ENCODE measurements at regions not wholly inside any gene's neighbourhood (a gene's known extent, or its start where the extent isn't known, plus 50 kb on each side); places are given as distances from the start of the nearest gene placed in this dataset.

DNA sequence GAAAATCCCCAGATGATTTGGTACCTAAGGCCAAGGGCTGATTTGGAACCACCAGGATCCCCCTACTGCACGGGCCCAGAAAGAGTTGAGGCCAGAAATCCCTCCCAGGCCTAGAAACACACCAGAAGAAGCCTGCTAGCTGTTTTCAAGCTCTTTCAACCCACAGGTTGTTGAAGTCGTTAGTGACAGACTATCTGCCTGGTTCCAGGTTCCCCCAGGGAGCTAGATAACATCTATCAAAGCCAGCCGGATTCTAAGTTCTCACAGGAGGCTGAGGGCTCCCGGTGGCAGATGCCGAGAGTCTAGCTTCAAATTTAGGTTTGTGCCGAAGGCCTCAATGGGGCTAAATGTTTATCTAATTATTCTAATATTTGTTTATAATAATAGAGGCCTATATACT, 132.0 kb upstream of the ATP6AP2 start:
- peaks cover 53% of the 10 kb centered on the region for H3K27me3 ChIP-seq (replicated peaks; ENCODE audit: control insufficient read depth, insufficient read depth, low read length)
- no peak for DNase-seq (ENCODE audit: low read depth)
- H3K4me1 ChIP-seq (ENCODE audit: control insufficient read depth, insufficient read depth, low read length), result no peaks in the 10 kb centered on the region
- H3K4me3 ChIP-seq (ENCODE audit: low read length), result no peak overlapping the region
- H3K9me3 ChIP-seq (ENCODE audit: control insufficient read depth, low read length), result peaks cover 6% of the 10 kb centered on the region
- no peak overlapping the region for H3K9ac ChIP-seq (ENCODE audit: low read length)
- no peaks in the 10 kb centered on the region for H3K36me3 ChIP-seq (ENCODE audit: control insufficient read depth, insufficient read depth, low read length, severe bottlenecking)

DNA sequence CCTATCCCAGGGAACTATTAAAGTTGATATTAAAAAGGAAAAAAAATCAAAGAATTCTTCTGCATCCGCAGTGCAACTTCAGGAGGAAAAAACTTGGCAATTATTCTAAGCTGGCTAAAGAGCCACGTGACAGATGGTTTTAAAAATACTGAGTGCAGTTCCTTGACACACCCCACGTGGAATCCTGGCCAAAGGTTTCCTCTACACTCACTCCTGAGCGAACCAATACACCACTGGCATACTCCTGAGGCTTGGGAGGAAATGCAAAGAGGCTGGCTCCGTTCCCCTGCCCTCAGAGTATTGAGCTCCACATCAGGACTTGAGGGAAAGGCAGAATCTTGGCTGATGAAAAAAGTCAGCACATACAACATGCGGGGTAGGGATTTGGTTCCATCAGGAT, 133.8 kb upstream of the ATP6AP2 start:
- DNase-seq (ENCODE audit: low read depth), result no peak
- H3K27me3 ChIP-seq (replicated peaks; ENCODE audit: control insufficient read depth, insufficient read depth, low read length), result peaks cover 54% of the 10 kb centered on the region
- no peaks in the 10 kb centered on the region for H3K36me3 ChIP-seq (ENCODE audit: control insufficient read depth, insufficient read depth, low read length, severe bottlenecking)

DNA sequence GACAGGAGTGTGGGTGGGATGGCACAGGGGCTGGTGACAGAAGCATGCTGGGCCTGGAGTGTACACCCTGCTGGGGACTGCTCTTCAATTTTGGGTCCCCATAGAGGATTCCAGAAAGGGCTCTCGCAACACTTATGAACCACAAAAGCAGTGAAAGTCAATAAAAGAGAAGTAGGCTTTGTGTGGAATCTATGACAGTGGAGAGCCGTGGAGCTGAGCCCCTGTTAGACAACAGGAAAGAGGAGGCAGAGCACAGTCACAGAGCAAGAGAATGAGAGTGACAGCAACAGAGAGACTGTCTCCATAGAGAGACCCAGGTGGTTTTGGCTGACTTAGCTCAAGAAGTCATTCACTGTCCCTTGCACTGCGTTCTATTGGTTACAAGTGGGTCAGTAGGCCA, 135.1 kb upstream of the ATP6AP2 start:
- DNase-seq (ENCODE audit: low read depth), result no peak
- no peaks in the 10 kb centered on the region for H3K9me3 ChIP-seq (ENCODE audit: control insufficient read depth, low read length)
- no peak overlapping the region for H3K4me3 ChIP-seq (ENCODE audit: low read length)
- H3K27me3 ChIP-seq (replicated peaks; ENCODE audit: control insufficient read depth, insufficient read depth, low read length), result peaks cover 57% of the 10 kb centered on the region
- H3K9ac ChIP-seq (ENCODE audit: low read length), result no peak overlapping the region
- no peaks in the 10 kb centered on the region for H3K4me1 ChIP-seq (ENCODE audit: control insufficient read depth, insufficient read depth, low read length)
- H3K36me3 ChIP-seq (ENCODE audit: control insufficient read depth, insufficient read depth, low read length, severe bottlenecking), result no peaks in the 10 kb centered on the region

More for the DNA sequence above, 133.8 kb upstream of the ATP6AP2 start:
- Histone ChIP-seq H3K4me1 (ENCODE audit: control insufficient read depth, insufficient read depth, low read length) (no peaks in the 10 kb centered on the region), H3K4me3 (ENCODE audit: low read length) (no peak overlapping the region), H3K9me3 (ENCODE audit: control insufficient read depth, low read length) (peaks cover 6% of the 10 kb centered on the region), H3K9ac (ENCODE audit: low read length) (no peak overlapping the region)

DNA sequence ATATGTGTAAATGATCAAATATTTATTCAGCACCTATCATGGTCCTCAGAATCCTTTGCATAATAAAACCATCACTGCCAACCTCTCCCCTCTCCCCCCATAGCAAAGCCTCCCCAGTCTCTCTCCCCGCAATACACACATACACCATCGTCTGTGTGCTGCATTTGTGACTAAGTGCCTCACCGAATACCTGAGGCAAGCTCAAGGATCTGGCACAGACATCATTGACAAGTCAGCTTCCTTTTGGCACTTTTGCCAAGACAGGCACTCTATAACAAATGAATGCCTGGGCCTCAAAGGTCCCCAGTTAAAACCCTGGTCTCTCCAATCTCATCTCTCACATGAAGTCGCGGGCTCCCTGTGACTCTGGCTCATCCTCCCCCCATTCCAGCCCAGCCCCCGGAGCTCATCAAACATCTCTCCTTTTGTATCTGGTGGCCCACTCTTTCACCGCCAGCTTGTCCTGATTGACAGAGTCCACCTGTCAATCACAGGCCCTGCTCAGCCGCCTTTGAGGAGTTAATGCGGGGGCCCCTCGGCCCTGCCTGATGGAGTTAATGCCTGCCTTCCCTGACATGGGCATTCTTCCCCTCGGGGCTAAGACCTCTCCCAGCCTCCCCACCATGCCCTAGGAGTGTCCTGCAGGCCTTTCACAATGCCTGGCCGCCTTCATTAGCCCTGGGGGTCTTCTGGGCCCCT, 135.8 kb upstream of the ATP6AP2 start:
- no peak for DNase-seq (ENCODE audit: low read depth)
- Histone ChIP-seq H3K4me1 (ENCODE audit: control insufficient read depth, insufficient read depth, low read length) (no peaks in the 10 kb centered on the region), H3K9me3 (ENCODE audit: control insufficient read depth, low read length) (no peaks in the 10 kb centered on the region), H3K9ac (ENCODE audit: low read length) (no peak overlapping the region), H3K27me3 (replicated peaks; ENCODE audit: control insufficient read depth, insufficient read depth, low read length) (peaks cover 54% of the 10 kb centered on the region), H3K36me3 (ENCODE audit: control insufficient read depth, insufficient read depth, low read length, severe bottlenecking) (no peaks in the 10 kb centered on the region), H3K4me3 (ENCODE audit: low read length) (no peak overlapping the region)

DNA sequence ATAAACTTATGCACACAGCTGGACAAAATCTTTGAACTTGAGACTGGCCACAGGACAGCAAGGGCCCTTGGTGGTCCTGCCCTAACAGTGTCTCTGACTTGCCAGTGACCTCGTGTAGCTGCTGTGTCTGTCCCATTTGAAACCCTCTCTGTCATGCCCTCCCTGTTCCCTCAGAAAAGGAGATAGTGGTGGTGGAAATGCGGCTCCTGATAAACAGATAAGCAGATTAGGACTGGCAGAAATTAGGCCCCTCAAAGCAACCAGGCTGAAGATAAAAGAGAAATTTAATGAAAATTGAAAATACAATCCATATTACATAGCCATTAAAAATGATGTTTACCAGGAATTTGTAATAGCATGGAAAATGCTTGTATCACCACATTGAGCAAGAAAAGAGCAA, 136.6 kb upstream of the ATP6AP2 start:
- Histone ChIP-seq H3K9me3 (ENCODE audit: control insufficient read depth, low read length) (no peaks in the 10 kb centered on the region), H3K36me3 (ENCODE audit: control insufficient read depth, insufficient read depth, low read length, severe bottlenecking) (no peaks in the 10 kb centered on the region), H3K9ac (ENCODE audit: low read length) (no peak overlapping the region), H3K27me3 (replicated peaks; ENCODE audit: control insufficient read depth, insufficient read depth, low read length) (peaks cover 54% of the 10 kb centered on the region), H3K4me3 (ENCODE audit: low read length) (no peak overlapping the region), H3K4me1 (ENCODE audit: control insufficient read depth, insufficient read depth, low read length) (no peaks in the 10 kb centered on the region)
- DNase-seq (ENCODE audit: low read depth), result no peak

DNA sequence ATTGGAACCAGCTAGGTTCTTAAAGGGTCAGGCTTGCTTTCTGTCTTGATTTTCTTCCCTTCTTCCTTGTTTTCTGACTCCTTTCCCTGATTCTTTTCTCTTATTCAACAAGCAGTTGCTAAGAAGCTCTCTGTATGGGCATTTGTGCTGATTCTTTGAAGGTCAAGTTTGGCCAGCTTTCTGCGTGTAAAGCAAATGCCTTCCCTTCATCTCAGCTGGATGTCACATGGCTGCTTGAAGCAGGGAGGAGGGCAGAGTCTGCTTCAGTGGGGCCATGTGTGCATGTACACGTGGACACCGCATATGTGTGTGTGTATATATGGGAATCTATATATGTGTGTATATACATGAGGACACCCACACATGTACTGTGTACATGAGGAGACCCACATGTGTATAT, 139.9 kb upstream of the ATP6AP2 start:
- peak; percentile 12 for DNase-seq (ENCODE audit: low read depth)
- peaks cover 4% of the 10 kb centered on the region for H3K9me3 ChIP-seq (ENCODE audit: control insufficient read depth, low read length)
- no peaks in the 10 kb centered on the region for H3K36me3 ChIP-seq (ENCODE audit: control insufficient read depth, insufficient read depth, low read length, severe bottlenecking)
- H3K27me3 ChIP-seq (replicated peaks; ENCODE audit: control insufficient read depth, insufficient read depth, low read length), result peaks cover 57% of the 10 kb centered on the region
- H3K4me3 ChIP-seq (ENCODE audit: low read length), result no peak overlapping the region
- H3K9ac ChIP-seq (ENCODE audit: low read length), result no peak overlapping the region
- H3K4me1 ChIP-seq (ENCODE audit: control insufficient read depth, insufficient read depth, low read length), result no peaks in the 10 kb centered on the region

DNA sequence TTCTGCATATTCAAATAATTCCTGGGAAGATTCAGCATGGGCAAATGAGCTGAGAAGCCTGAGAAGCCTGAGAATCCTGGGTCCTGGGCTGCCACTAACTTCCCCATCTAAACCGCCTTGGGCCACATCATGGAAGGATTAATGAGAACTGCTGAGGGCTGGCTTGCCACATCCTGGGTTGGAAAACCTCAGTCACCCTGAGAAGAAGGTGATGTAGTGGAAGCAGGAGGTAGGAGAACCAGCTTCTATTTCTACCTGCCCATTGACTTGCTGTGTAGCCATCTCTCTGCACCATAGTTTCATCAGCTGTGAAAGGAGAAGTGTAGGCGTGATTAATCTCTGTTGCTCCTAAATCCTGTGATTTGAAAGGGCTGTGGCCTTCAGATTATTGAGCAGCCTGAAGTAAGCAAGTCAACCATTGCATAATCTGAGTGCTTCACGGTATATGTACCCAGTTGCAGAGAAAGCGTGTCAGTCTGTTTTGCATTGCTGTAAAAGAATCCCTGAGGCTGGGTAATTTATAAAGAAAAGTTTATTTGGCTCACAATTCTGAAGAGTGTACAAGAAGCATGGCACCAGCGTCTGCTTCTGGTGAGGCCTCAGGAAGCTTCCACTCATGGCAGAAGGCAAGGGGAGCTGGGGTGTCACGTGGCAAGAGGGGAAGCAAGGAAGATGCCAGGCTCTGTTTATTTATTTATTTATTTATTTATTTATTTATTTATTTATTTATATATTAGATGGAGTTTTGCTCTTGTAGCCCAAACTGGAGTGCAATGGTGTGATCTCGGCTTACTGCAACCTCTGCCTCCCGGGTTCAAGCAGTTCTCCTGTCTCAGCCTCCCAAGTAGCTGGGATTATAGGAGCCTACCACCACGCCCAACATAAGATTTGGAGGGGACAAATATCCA, 140.9 kb upstream of the ATP6AP2 start:
- Histone ChIP-seq H3K4me3 (ENCODE audit: low read length) (no peak overlapping the region), H3K27me3 (replicated peaks; ENCODE audit: control insufficient read depth, insufficient read depth, low read length) (peaks cover 54% of the 10 kb centered on the region), H3K36me3 (ENCODE audit: control insufficient read depth, insufficient read depth, low read length, severe bottlenecking) (no peaks in the 10 kb centered on the region), H3K4me1 (ENCODE audit: control insufficient read depth, insufficient read depth, low read length) (peaks cover under 1% of the 10 kb centered on the region), H3K9me3 (ENCODE audit: control insufficient read depth, low read length) (peaks cover 4% of the 10 kb centered on the region), H3K9ac (ENCODE audit: low read length) (no peak overlapping the region)
- DNase-seq (ENCODE audit: low read depth), result no peak

DNA sequence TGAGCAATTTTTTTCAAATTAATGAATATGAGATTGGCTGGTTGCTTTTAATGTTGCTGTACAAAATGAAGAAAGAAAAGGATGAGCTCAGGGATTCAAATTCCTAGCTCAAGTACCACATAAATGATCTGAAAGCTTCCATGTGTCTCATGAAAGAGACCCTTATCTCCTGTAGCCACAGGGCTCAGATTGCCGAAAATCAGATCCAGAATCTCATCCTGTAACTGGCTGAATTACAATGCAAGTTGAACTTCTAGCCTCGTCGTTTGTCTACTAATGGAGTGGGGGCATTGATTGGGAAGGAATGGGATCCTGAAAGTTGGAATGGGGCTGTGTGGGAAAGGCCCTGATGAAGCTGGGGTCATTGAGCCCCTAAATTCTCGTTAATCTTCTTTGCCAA, 143.4 kb upstream of the ATP6AP2 start:
- H3K36me3 ChIP-seq (ENCODE audit: control insufficient read depth, insufficient read depth, low read length, severe bottlenecking), result no peaks in the 10 kb centered on the region
- H3K27me3 ChIP-seq (replicated peaks; ENCODE audit: control insufficient read depth, insufficient read depth, low read length), result peaks cover 44% of the 10 kb centered on the region
- no peak overlapping the region for H3K4me3 ChIP-seq (ENCODE audit: low read length)
- H3K4me1 ChIP-seq (ENCODE audit: control insufficient read depth, insufficient read depth, low read length), result peaks cover 4% of the 10 kb centered on the region
- DNase-seq (ENCODE audit: low read depth), result no peak
- no peak overlapping the region for H3K9ac ChIP-seq (ENCODE audit: low read length)
- H3K9me3 ChIP-seq (ENCODE audit: control insufficient read depth, low read length), result peaks cover 4% of the 10 kb centered on the region

DNA sequence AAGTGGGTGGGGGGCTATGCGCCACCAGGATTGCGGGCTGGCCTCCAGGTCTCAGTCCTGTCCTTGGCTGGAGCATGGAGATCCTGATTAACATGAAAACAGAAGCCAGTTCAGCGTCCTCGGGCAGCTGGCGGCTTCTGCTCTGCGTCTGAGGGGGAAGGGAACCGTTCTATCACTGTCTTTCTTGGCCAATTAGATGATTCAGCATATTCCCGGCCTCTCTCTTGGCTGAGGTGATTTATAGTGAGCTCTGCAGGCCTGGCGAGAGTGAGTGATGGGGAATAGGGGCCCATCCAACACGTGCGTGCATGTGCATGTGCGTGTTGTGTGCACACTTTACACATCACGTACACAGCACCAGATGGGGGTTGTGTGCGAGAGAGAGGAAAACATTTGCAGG, 145.8 kb upstream of the ATP6AP2 start:
- Histone ChIP-seq H3K9me3 (ENCODE audit: control insufficient read depth, low read length) (peaks cover 15% of the 10 kb centered on the region), H3K4me1 (ENCODE audit: control insufficient read depth, insufficient read depth, low read length) (peaks cover 4% of the 10 kb centered on the region), H3K4me3 (ENCODE audit: low read length) (no peak overlapping the region), H3K36me3 (ENCODE audit: control insufficient read depth, insufficient read depth, low read length, severe bottlenecking) (no peaks in the 10 kb centered on the region), H3K9ac (ENCODE audit: low read length) (no peak overlapping the region), H3K27me3 (replicated peaks; ENCODE audit: control insufficient read depth, insufficient read depth, low read length) (peaks cover 29% of the 10 kb centered on the region)
- DNase-seq (ENCODE audit: low read depth), result no peak

DNA sequence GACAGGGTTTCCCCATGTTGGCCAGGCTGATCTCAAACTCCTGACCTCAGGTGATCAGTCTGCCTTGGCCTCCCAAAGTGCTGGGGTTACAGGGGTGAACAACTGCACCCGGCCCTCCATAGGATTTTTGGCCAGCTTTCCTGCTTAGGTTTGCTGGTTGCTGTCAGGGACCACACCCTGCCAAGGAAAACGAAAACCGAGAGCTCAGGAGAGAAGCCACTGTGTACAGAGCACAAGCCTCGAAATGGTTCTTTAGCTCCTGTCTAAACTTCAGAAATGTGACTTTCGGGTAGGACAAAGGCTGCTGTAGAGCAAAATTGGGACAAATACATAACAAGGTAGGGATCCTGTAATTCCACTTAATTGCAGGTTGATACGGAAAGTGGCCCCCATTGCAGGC, 146.3 kb upstream of the ATP6AP2 start:
- no peak overlapping the region for H3K9ac ChIP-seq (ENCODE audit: low read length)
- peaks cover 24% of the 10 kb centered on the region for H3K27me3 ChIP-seq (replicated peaks; ENCODE audit: control insufficient read depth, insufficient read depth, low read length)
- H3K9me3 ChIP-seq (ENCODE audit: control insufficient read depth, low read length), result peaks cover 18% of the 10 kb centered on the region
- no peak for DNase-seq (ENCODE audit: low read depth)
- H3K4me1 ChIP-seq (ENCODE audit: control insufficient read depth, insufficient read depth, low read length), result peaks cover 4% of the 10 kb centered on the region
- no peaks in the 10 kb centered on the region for H3K36me3 ChIP-seq (ENCODE audit: control insufficient read depth, insufficient read depth, low read length, severe bottlenecking)
- H3K4me3 ChIP-seq (ENCODE audit: low read length), result no peak overlapping the region

DNA sequence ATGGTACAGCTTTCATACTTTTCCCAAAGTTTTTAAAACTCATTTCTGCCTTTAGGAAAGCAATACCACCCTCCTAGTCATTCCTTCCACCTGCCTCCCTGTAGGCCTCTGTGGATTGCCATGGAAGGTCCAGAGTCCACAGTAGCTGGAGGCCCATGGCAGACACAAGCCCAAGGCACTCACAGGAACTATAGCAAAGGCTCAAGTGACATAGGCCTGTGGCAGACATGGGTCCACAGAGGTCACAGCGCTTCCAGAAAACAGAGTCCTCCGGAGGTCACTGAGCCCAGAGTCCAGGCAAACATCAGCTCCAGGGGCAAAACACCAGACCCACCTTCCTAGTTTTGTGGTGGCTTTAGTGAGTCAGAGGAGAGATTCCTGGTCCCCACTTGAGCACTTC, 147.6 kb upstream of the ATP6AP2 start:
- H3K36me3 ChIP-seq (ENCODE audit: control insufficient read depth, insufficient read depth, low read length, severe bottlenecking), result no peaks in the 10 kb centered on the region
- peaks cover 31% of the 10 kb centered on the region for H3K27me3 ChIP-seq (replicated peaks; ENCODE audit: control insufficient read depth, insufficient read depth, low read length)
- no peak overlapping the region for H3K9ac ChIP-seq (ENCODE audit: low read length)
- H3K9me3 ChIP-seq (ENCODE audit: control insufficient read depth, low read length), result peaks cover 31% of the 10 kb centered on the region
- H3K4me1 ChIP-seq (ENCODE audit: control insufficient read depth, insufficient read depth, low read length), result peaks cover 4% of the 10 kb centered on the region
- DNase-seq (ENCODE audit: low read depth), result no peak
- no peak overlapping the region for H3K4me3 ChIP-seq (ENCODE audit: low read length)

All from adipocyte (in vitro differentiated cells).